MM.1S (cell line): ENCODE measurements at regions not wholly inside any gene's neighbourhood (a gene's known extent, or its start where the extent isn't known, plus 50 kb on each side); places are given as distances from the start of the nearest gene placed in this dataset.

Experiments used
- DNase-seq: peaks from one replicate; pipeline ENCODE4 v3.0.0-alpha.2; 2015
- H2AFZ ChIP-seq: fragments of 300-600 bp; sonication (generic); 2 replicates; pipeline ENCODE4 v1.6.0; 2016; ENCODE audit warnings: antibody characterized with exemption, low read length
- H3F3A ChIP-seq: fragments of 300-600 bp; sonication (generic); 2 replicates; pipeline ENCODE4 v1.6.1; 2016; ENCODE audit warnings: mild to moderate bottlenecking, antibody characterized with exemption, low read length, moderate library complexity, mixed read lengths; ENCODE audit not compliant: insufficient read depth
- H3K27ac ChIP-seq: fragments of 300-600 bp; sonication (generic); 2 replicates; pipeline ENCODE4 v1.5.1; 2016; ENCODE audit warnings: mild to moderate bottlenecking, low read length
- H3K27me3 ChIP-seq: fragments of 300-600 bp; sonication (generic); replicated peaks from 2 replicates; pipeline ENCODE4 v1.6.0; 2016; ENCODE audit warnings: low read length; ENCODE audit not compliant: insufficient read depth
- H3K36me3 ChIP-seq: fragments of 300-600 bp; sonication (generic); replicated peaks from 2 replicates; pipeline ENCODE4 v1.6.1; 2016; ENCODE audit warnings: mild to moderate bottlenecking, low read length, mixed read lengths; ENCODE audit not compliant: insufficient read depth
- H3K4me1 ChIP-seq: fragments of 300-600 bp; sonication (generic); 2 replicates; pipeline ENCODE4 v1.6.1; 2016; ENCODE audit warnings: low read length, mixed read lengths
- H3K4me2 ChIP-seq: fragments of 300-600 bp; sonication (generic); 2 replicates; pipeline ENCODE4 v1.6.0; 2016; ENCODE audit warnings: low read depth, low read length
- H3K4me3 ChIP-seq: fragments of 300-600 bp; sonication (generic); 2 replicates; pipeline ENCODE4 v1.5.1; 2016; ENCODE audit warnings: low read length, mixed read lengths
- H3K79me2 ChIP-seq: fragments of 300-600 bp; sonication (generic); 2 replicates; pipeline ENCODE4 v1.6.1; 2016; ENCODE audit warnings: mixed run types, low read length, mixed read lengths
- H3K9ac ChIP-seq: fragments of 300-600 bp; sonication (generic); 2 replicates; pipeline ENCODE4 v1.6.1; 2016; ENCODE audit warnings: low read length, mixed read lengths
- H3K9me2 ChIP-seq: fragments of 300-600 bp; sonication (generic); replicated peaks from 2 replicates; pipeline ENCODE4 v1.6.1; 2016; ENCODE audit warnings: mild to moderate bottlenecking, low read length, mixed read lengths; ENCODE audit not compliant: insufficient read depth
- H3K9me3 ChIP-seq: fragments of 300-600 bp; sonication (generic); replicated peaks from 2 replicates; pipeline ENCODE4 v1.6.1; 2016; ENCODE audit warnings: mild to moderate bottlenecking, low read length, mixed read lengths; ENCODE audit not compliant: insufficient read depth
- H4K20me1 ChIP-seq: fragments of 300-600 bp; sonication (generic); 2 replicates; pipeline ENCODE4 v1.6.1; 2016; ENCODE audit warnings: mild to moderate bottlenecking, low read length, moderate library complexity, mixed read lengths; ENCODE audit not compliant: insufficient read depth
- EZH2 ChIP-seq: fragments of 300-600 bp; sonication (generic); optimal IDR thresholded peaks from 2 replicates; pipeline ENCODE3; 2017; ENCODE audit warnings: low read depth, mild to moderate bottlenecking, antibody characterized with exemption, low read length, mixed read lengths
- EZH2phosphoT487 ChIP-seq: fragments of 300-600 bp; sonication (generic); IDR thresholded peaks from 2 replicates; pipeline ENCODE4 v1.6.1; 2018; ENCODE audit warnings: antibody characterized with exemption, low read length
- TF ChIP-seq, protein P1 (sequence below): fragments of 300-600 bp; sonication (generic); IDR thresholded peaks from 2 replicates; pipeline ENCODE4 v1.5.1; 2016; ENCODE audit warnings: antibody characterized with exemption, low read length, mixed read lengths

DNA sequence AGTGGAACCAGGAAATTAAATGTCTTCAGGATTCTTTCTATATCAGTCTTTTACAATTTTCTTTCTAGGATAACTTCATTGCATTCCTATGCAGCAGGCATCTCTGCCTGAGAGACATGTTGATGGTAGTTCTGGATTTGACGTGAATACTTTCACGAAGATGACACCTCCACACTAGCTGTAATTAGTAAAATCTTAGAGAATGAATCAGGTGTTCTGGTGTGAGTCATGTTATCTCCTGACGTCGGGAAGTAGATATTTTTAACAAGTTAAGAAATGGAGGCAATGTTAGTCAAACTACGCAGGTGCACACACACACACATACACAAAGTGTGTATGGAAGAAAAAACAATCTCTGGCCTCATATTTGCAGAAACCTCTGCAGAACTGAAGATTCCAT lies 1661.3 kb upstream of the MIR17HG start:
- no peaks in the 10 kb centered on the region for H3K9me3 ChIP-seq
- H3K4me2 ChIP-seq: no peak overlapping the region
- H3K27ac ChIP-seq: no peak overlapping the region
- H3F3A ChIP-seq: no peaks in the 10 kb centered on the region
- DNase-seq: no peak
- no peak overlapping the region for H2AFZ ChIP-seq
- no peaks in the 10 kb centered on the region for H3K27me3 ChIP-seq
- H4K20me1 ChIP-seq: no peaks in the 10 kb centered on the region
- no peaks in the 10 kb centered on the region for H3K79me2 ChIP-seq
- H3K9ac ChIP-seq: no peak overlapping the region
- no peak overlapping the region for H3K4me3 ChIP-seq
- no peaks in the 10 kb centered on the region for H3K9me2 ChIP-seq
- no peaks in the 10 kb centered on the region for H3K36me3 ChIP-seq
- no peak for TF ChIP-seq EZH2
- TF ChIP-seq, protein P1, sequence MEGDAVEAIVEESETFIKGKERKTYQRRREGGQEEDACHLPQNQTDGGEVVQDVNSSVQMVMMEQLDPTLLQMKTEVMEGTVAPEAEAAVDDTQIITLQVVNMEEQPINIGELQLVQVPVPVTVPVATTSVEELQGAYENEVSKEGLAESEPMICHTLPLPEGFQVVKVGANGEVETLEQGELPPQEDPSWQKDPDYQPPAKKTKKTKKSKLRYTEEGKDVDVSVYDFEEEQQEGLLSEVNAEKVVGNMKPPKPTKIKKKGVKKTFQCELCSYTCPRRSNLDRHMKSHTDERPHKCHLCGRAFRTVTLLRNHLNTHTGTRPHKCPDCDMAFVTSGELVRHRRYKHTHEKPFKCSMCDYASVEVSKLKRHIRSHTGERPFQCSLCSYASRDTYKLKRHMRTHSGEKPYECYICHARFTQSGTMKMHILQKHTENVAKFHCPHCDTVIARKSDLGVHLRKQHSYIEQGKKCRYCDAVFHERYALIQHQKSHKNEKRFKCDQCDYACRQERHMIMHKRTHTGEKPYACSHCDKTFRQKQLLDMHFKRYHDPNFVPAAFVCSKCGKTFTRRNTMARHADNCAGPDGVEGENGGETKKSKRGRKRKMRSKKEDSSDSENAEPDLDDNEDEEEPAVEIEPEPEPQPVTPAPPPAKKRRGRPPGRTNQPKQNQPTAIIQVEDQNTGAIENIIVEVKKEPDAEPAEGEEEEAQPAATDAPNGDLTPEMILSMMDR: no peak
- TF ChIP-seq EZH2phosphoT487: no peak
- no peaks in the 10 kb centered on the region for H3K4me1 ChIP-seq

DNA sequence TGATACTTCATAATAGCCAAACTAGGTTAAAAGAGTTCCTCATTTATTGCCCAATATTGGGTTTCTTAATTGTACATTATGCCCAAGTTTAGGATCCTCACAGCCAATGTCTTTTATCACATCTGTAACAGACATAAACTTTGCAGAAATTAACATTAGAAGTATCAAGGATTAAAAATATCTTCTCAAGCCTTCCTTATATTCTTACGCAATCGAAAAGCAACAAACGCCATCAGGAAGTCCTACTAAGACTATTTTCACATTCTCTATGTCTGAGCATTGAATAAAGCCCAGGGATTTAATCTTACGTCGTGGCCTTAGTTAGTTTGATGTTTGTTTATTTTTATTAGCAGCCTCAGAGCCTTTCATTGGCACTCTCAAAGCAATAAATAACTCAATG lies 1660.4 kb upstream of the MIR17HG start:
- no peak for TF ChIP-seq EZH2phosphoT487
- TF ChIP-seq, protein P1: no peak
- no peak for TF ChIP-seq EZH2
- Histone ChIP-seq H3K4me3 (no peak overlapping the region), H3K79me2 (no peaks in the 10 kb centered on the region), H3F3A (no peaks in the 10 kb centered on the region), H2AFZ (no peak overlapping the region), H3K4me2 (no peak overlapping the region), H3K9ac (no peak overlapping the region), H3K27me3 (no peaks in the 10 kb centered on the region), H3K27ac (no peak overlapping the region), H3K9me2 (no peaks in the 10 kb centered on the region), H3K4me1 (no peaks in the 10 kb centered on the region), H3K36me3 (no peaks in the 10 kb centered on the region), H4K20me1 (no peaks in the 10 kb centered on the region), H3K9me3 (no peaks in the 10 kb centered on the region)
- no peak for DNase-seq

DNA sequence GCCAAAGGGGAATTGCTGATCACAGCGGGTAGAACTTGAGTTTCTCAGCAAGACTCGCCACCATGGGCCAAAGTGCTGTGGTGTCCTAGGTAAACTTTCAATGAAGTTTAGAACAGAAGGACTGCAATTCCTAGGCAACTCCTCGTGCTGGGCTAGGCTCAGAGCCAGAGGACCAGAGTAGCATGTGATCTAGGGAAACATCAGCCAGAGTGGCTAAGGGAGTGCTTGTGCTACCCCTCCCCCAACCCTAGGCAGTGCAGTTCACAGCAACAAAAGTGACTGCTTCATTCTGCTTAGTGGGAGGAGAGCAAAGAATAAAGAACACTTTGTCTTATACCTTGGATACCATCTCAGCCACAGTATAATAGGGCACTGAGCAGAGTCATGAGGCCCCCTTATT lies 1658.6 kb upstream of the MIR17HG start:
- Histone ChIP-seq H3K9ac (no peak overlapping the region), H3K27me3 (no peaks in the 10 kb centered on the region), H3K9me2 (no peaks in the 10 kb centered on the region), H3K9me3 (no peaks in the 10 kb centered on the region), H2AFZ (no peak overlapping the region), H3K4me2 (no peak overlapping the region), H3K36me3 (no peaks in the 10 kb centered on the region), H3K4me1 (no peaks in the 10 kb centered on the region), H3K27ac (no peak overlapping the region), H3F3A (no peaks in the 10 kb centered on the region), H3K4me3 (no peak overlapping the region), H3K79me2 (no peaks in the 10 kb centered on the region), H4K20me1 (no peaks in the 10 kb centered on the region)
- DNase-seq: no peak
- TF ChIP-seq EZH2phosphoT487: no peak
- TF ChIP-seq, protein P1: no peak
- no peak for TF ChIP-seq EZH2
